ENCODE measurements at regions not wholly inside any gene's neighbourhood (a gene's known extent, or its start where the extent isn't known, plus 50 kb on each side); places are given as distances from the start of the nearest gene placed in this dataset.
"Not testable (repeated sequence)": the region's sequence is repeated elsewhere in the genome, so short reads cannot be mapped to it uniquely, and the experiment has no call there.

- Histone ChIP-seq H3K9ac (no peak overlapping the region), H4K20me1 (no peaks in the 10 kb centered on the region), H3K4me3 (no peak overlapping the region), H3K4me1 (no peaks in the 10 kb centered on the region), H3K9me3 (peaks cover 38% of the 10 kb centered on the region), H3K27ac (no peak overlapping the region), H3K4me2 (no peak overlapping the region), H3K36me3 (no peaks in the 10 kb centered on the region), H3K27me3 (peaks cover 23% of the 10 kb centered on the region; the same call in 1 of the 2 replicates)
- TF ChIP-seq Cebpa-rat (IDR thresholded peaks at IDR 0.05) = no peak
Observed at GRCh38 chrX:40863671-40864070, 128.3 kb upstream of the MED14 start.

GRCh38 chrX:40864972-40865371 is 129.6 kb upstream of the MED14 start:
- Histone ChIP-seq H3K36me3 (no peaks in the 10 kb centered on the region), H3K9me3 (peaks cover 32% of the 10 kb centered on the region), H3K9ac (no peak overlapping the region), H3K4me3 (no peak overlapping the region), H4K20me1 (no peaks in the 10 kb centered on the region), H3K4me1 (no peaks in the 10 kb centered on the region), H3K4me2 (no peak overlapping the region), H3K27ac (no peak overlapping the region), H3K27me3 (peaks cover 23% of the 10 kb centered on the region; the same call in 1 of the 2 replicates)
- TF ChIP-seq Cebpa-rat (IDR thresholded peaks at IDR 0.05) = no peak

GRCh38 chrX:40866893-40867292 is 131.6 kb upstream of the MED14 start:
- H3K4me2 ChIP-seq = no peak overlapping the region
- no peak overlapping the region for H3K4me3 ChIP-seq
- peaks cover 12% of the 10 kb centered on the region for H3K9me3 ChIP-seq
- no peaks in the 10 kb centered on the region for H3K4me1 ChIP-seq
- H3K27ac ChIP-seq = no peak overlapping the region
- TF ChIP-seq Cebpa-rat (IDR thresholded peaks at IDR 0.05) = no peak
- no peaks in the 10 kb centered on the region for H3K36me3 ChIP-seq
- H3K9ac ChIP-seq = no peak overlapping the region
- H4K20me1 ChIP-seq = no peaks in the 10 kb centered on the region
- peaks cover 23% of the 10 kb centered on the region; the same call in 1 of the 2 replicates for H3K27me3 ChIP-seq

DNA sequence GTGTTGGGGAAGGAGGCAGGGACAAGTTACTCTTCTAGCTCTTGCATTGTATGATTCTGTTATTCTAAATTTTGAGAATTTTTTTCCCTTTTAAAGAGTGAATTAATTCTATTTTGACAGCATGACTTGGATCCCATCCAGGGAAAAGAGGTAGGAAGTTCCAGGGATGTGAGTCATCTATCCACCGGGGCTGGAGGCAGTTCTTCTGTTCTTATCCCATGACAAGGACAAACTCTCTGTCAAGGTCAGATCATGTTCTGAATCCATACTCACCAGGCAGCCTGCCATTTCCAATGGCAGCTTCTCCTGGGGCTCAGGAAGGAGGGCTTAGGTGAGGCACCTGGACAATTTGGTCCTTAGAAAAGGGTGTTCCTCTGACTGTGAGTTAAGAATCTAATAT is 132.0 kb upstream of the MED14 start:
- H3K4me2 ChIP-seq = no peak overlapping the region
- H3K9me3 ChIP-seq = peaks cover 8% of the 10 kb centered on the region
- no peak overlapping the region for H3K4me3 ChIP-seq
- no peaks in the 10 kb centered on the region for H3K36me3 ChIP-seq
- H4K20me1 ChIP-seq = no peaks in the 10 kb centered on the region
- no peak overlapping the region for H3K9ac ChIP-seq
- no peak overlapping the region for H3K27ac ChIP-seq
- H3K4me1 ChIP-seq = no peaks in the 10 kb centered on the region
- TF ChIP-seq Cebpa-rat (IDR thresholded peaks at IDR 0.05) = no peak
- H3K27me3 ChIP-seq = peaks cover 23% of the 10 kb centered on the region; the same call in 1 of the 2 replicates

DNA sequence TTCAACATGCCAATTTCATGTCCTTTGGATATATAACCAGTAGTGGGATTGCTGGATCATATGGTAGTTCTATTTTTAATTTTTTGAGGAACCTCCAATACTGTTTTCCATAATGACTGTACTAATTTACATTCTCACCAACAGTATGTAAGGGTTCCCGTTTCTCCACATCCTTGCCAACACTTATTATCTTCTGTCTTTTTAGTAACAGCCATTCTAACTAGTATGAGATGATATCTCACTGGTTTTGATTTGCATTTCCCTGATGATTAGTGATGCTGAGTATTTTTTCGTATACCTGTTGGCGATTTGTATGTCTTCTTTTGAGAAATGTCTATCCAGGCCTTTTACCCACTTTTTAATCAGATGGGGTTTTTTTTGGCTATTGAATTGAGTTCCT is 133.5 kb upstream of the MED14 start:
- no peaks in the 10 kb centered on the region for H3K9me3 ChIP-seq
- H3K27ac ChIP-seq = no peak overlapping the region
- no peaks in the 10 kb centered on the region for H3K36me3 ChIP-seq
- H3K9ac ChIP-seq = no peak overlapping the region
- H3K4me1 ChIP-seq = no peaks in the 10 kb centered on the region
- no peak overlapping the region for H3K4me2 ChIP-seq
- no peak overlapping the region for H3K4me3 ChIP-seq
- no peaks in the 10 kb centered on the region for H4K20me1 ChIP-seq
- no peak for TF ChIP-seq Cebpa-rat (IDR thresholded peaks at IDR 0.05)
- H3K27me3 ChIP-seq = peaks cover 33% of the 10 kb centered on the region; the same call in 1 of the 2 replicates

- peaks cover 35% of the 10 kb centered on the region for H3K27me3 ChIP-seq
- not testable (repeated sequence) for H3K9ac ChIP-seq, H4K20me1 ChIP-seq, H3K27ac ChIP-seq, H3K4me2 ChIP-seq, H3K4me3 ChIP-seq, H3K4me1 ChIP-seq, H3K9me3 ChIP-seq, H3K36me3 ChIP-seq
Observed at GRCh38 chrX:40870982-40871381, 135.6 kb upstream of the MED14 start.

GRCh38 chrX:40871385-40872082 is 136.2 kb upstream of the MED14 start:
- Histone ChIP-seq H4K20me1 (no peaks in the 10 kb centered on the region), H3K36me3 (no peaks in the 10 kb centered on the region), H3K4me2 (no peak overlapping the region), H3K9ac (no peak overlapping the region), H3K9me3 (no peaks in the 10 kb centered on the region), H3K4me1 (no peaks in the 10 kb centered on the region), H3K27ac (no peak overlapping the region), H3K4me3 (no peak overlapping the region), H3K27me3 (peaks cover 32% of the 10 kb centered on the region)
- no peak for TF ChIP-seq Cebpa-rat (IDR thresholded peaks at IDR 0.05)

GRCh38 chrX:40872351-40872750 is 137.0 kb upstream of the MED14 start:
- no peak for TF ChIP-seq Cebpa-rat (IDR thresholded peaks at IDR 0.05)
- H3K4me2 ChIP-seq = no peak overlapping the region
- peaks cover 27% of the 10 kb centered on the region for H3K27me3 ChIP-seq
- H3K4me1 ChIP-seq = no peaks in the 10 kb centered on the region
- no peaks in the 10 kb centered on the region for H4K20me1 ChIP-seq
- H3K9me3 ChIP-seq = no peaks in the 10 kb centered on the region
- no peak overlapping the region for H3K27ac ChIP-seq
- H3K9ac ChIP-seq = no peak overlapping the region
- no peaks in the 10 kb centered on the region for H3K36me3 ChIP-seq
- H3K4me3 ChIP-seq = no peak overlapping the region

- Histone ChIP-seq H3K4me3 (no peak overlapping the region), H3K9me3 (no peaks in the 10 kb centered on the region), H3K4me2 (no peak overlapping the region), H3K9ac (no peak overlapping the region), H3K36me3 (no peaks in the 10 kb centered on the region), H3K27me3 (peaks cover 42% of the 10 kb centered on the region), H3K27ac (no peak overlapping the region), H4K20me1 (no peaks in the 10 kb centered on the region), H3K4me1 (no peaks in the 10 kb centered on the region)
- no peak for TF ChIP-seq Cebpa-rat (IDR thresholded peaks at IDR 0.05)
Observed at GRCh38 chrX:40875476-40875875, 140.1 kb upstream of the MED14 start.

GRCh38 chrX:40877887-40878286 is 142.5 kb upstream of the MED14 start:
- H3K4me1 ChIP-seq = peaks cover 6% of the 10 kb centered on the region; the same call in 1 of the 2 replicates
- no peaks in the 10 kb centered on the region for H3K36me3 ChIP-seq
- no peak overlapping the region for H3K9ac ChIP-seq
- TF ChIP-seq Cebpa-rat (IDR thresholded peaks at IDR 0.05) = no peak
- H3K27me3 ChIP-seq = peaks cover 58% of the 10 kb centered on the region
- H3K9me3 ChIP-seq = no peaks in the 10 kb centered on the region
- H4K20me1 ChIP-seq = no peaks in the 10 kb centered on the region
- no peak overlapping the region for H3K27ac ChIP-seq
- no peak overlapping the region for H3K4me2 ChIP-seq
- H3K4me3 ChIP-seq = no peak overlapping the region

GRCh38 chrX:40878766-40879165 is 143.4 kb upstream of the MED14 start:
- Histone ChIP-seq H3K9me3 (no peaks in the 10 kb centered on the region), H3K27ac (no peak overlapping the region), H3K4me1 (peaks cover 10% of the 10 kb centered on the region; the same call in 1 of the 2 replicates), H4K20me1 (no peaks in the 10 kb centered on the region), H3K27me3 (peaks cover 53% of the 10 kb centered on the region), H3K4me2 (no peak overlapping the region), H3K9ac (no peak overlapping the region), H3K4me3 (no peak overlapping the region), H3K36me3 (no peaks in the 10 kb centered on the region)
- TF ChIP-seq Cebpa-rat (IDR thresholded peaks at IDR 0.05) = no peak

- H3K4me3 ChIP-seq, H3K9me3 ChIP-seq, H4K20me1 ChIP-seq, H3K36me3 ChIP-seq, H3K9ac ChIP-seq, H3K4me2 ChIP-seq, H3K27ac ChIP-seq: not testable (repeated sequence)
- H3K4me1 ChIP-seq = peaks cover 10% of the 10 kb centered on the region; the same call in 1 of the 2 replicates
- peaks cover 57% of the 10 kb centered on the region for H3K27me3 ChIP-seq
Observed at GRCh38 chrX:40879172-40879571, 143.8 kb upstream of the MED14 start.

All from BLaER1 (cell line).